K562 (cell line): ENCODE measurements at regions not wholly inside any gene's neighbourhood (a gene's known extent, or its start where the extent isn't known, plus 50 kb on each side); places are given as distances from the start of the nearest gene placed in this dataset.

Source experiments
- ATAC-seq: fragments of 200-7000 bp; cut with Tn5 transposase; 3 replicates; pipeline ENCODE4 v1.9.1; 2020; ENCODE audit warnings: moderate library complexity
- BruUV-seq: library from RNA; stranded (reverse); fragments of 400-500 nt; replicated peaks from 2 replicates; lab custom pipeline; 2021; lab: Mats Ljungman, UMichigan
- CTCF ChIA-PET: fragments of 300-600 bp; formaldehyde crosslinking; extraction: SDS; loops from one replicate; lab custom pipeline; 2021; ENCODE audit warnings: low intra/inter-chr PET ratio; lab: Yijun Ruan, JAX
- POLR2A ChIA-PET: fragments of 300-600, 350-650 bp; sonication (Branson Sonifier 250); formaldehyde crosslinking; extraction: SDS; loops from one replicate; lab custom pipeline; 2021; ENCODE audit warnings: antibody characterized with exemption, inconsistent platforms; lab: Yijun Ruan, JAX
- DNase-seq, 4 experiments: peaks; one replicate each; pipeline versions ENCODE4 v3.0.0 to v3.0.0-alpha.2; 2011 to 2018; ENCODE audit warnings: low spot score in 3 of 4, mixed read lengths in 3 of 4; ENCODE audit errors: extremely low read depth in 1 of 4
- FAIRE-seq: peaks from 2 replicates; lab custom pipeline; 2011; peaks lifted over from hg19 to GRCh38; lab: Jason Lieb, UNC
- H2AFZ ChIP-seq: 2 replicates; pipeline ENCODE4 v1.6.0; 2011; ENCODE audit warnings: low read depth, low read length, control low read depth, inconsistent platforms
- H3K27ac ChIP-seq: fragments of 200-600 bp; 3 replicates; pipeline ENCODE4 v1.8.0; 2011; ENCODE audit warnings: low read depth, mild to moderate bottlenecking, control low read depth, inconsistent platforms, low read length, moderate library complexity, mixed read lengths; ENCODE audit errors: extremely low read depth
- H3K27me3 ChIP-seq, 2 experiments: fragments of 300-600 bp in 1 of 2; 2 replicates in 1 of 2; 3 replicates in 1 of 2; pipeline versions ENCODE4 v1.6.0 to v1.8.0; 2011; ENCODE audit warnings: inconsistent platforms in 2 of 2, low read length in 2 of 2, mild to moderate bottlenecking in 1 of 2, mixed read lengths in 1 of 2, moderate library complexity in 1 of 2; ENCODE audit not compliant: control insufficient read depth in 2 of 2, insufficient read depth in 2 of 2
- H3K36me3 ChIP-seq: fragments of 300-600 bp; 3 replicates; pipeline ENCODE4 v1.8.0; 2011; ENCODE audit warnings: mild to moderate bottlenecking, low read length, inconsistent platforms; ENCODE audit not compliant: control insufficient read depth, insufficient read depth
- H3K4me1 ChIP-seq, 2 experiments: fragments of 200-600 bp in 1 of 2; replicated peaks in 1 of 2; 2 replicates in 1 of 2; 3 replicates in 1 of 2; pipeline versions ENCODE4 v1.5.1 to v1.8.0; 2011; ENCODE audit warnings: inconsistent platforms in 2 of 2, low read length in 2 of 2, mild to moderate bottlenecking in 1 of 2, mixed read lengths in 1 of 2, moderate library complexity in 1 of 2; ENCODE audit not compliant: control insufficient read depth in 2 of 2, insufficient read depth in 2 of 2
- H3K4me2 ChIP-seq: 2 replicates; pipeline ENCODE4 v1.6.1; 2011; ENCODE audit warnings: low read length, control low read depth, inconsistent platforms, mixed read lengths; ENCODE audit not compliant: insufficient read depth
- H3K4me3 ChIP-seq: fragments of 200-600 bp; sonication (generic), shearing (Covaris generic); 2 replicates; pipeline ENCODE4 v1.5.1; 2016; ENCODE audit warnings: control low read depth, inconsistent platforms
- H3K79me2 ChIP-seq: fragments of 200-600 bp; 3 replicates; pipeline ENCODE4 v1.8.0; 2011; ENCODE audit warnings: low read length, inconsistent platforms; ENCODE audit not compliant: control insufficient read depth, insufficient read depth
- H3K9ac ChIP-seq, 2 experiments: 2 replicates each; pipeline versions ENCODE4 v1.6.0 to v1.6.1; 2011; ENCODE audit warnings: low read depth in 2 of 2, low read length in 2 of 2, control low read depth in 1 of 2, inconsistent platforms in 1 of 2, mild to moderate bottlenecking in 1 of 2, mixed read lengths in 1 of 2; ENCODE audit not compliant: insufficient read depth in 1 of 2
- H3K9me1 ChIP-seq: one replicate; pipeline ENCODE4 v1.6.0; 2011; ENCODE audit warnings: inconsistent platforms, mild to moderate bottlenecking, low read length, moderate library complexity; ENCODE audit not compliant: control insufficient read depth, insufficient read depth
- H3K9me3 ChIP-seq: replicated peaks from 2 replicates; pipeline ENCODE4 v1.5.1; 2011; ENCODE audit warnings: low read depth, low read length, inconsistent platforms; ENCODE audit not compliant: control insufficient read depth, insufficient read depth
- H4K20me1 ChIP-seq: replicated peaks from 2 replicates; pipeline ENCODE4 v1.6.1; 2011; ENCODE audit warnings: low read length, inconsistent platforms, mixed read lengths; ENCODE audit not compliant: control insufficient read depth, insufficient read depth
- BCLAF1 ChIP-seq, 2 experiments: fragments of 450-650 bp in 1 of 2; IDR thresholded peaks; 2 replicates each; pipeline ENCODE4 v1.6.1; 2011 to 2017; ENCODE audit warnings: low read depth in 2 of 2, antibody characterized with exemption in 1 of 2, borderline replicate concordance in 1 of 2, low read length in 1 of 2, mild to moderate bottlenecking in 1 of 2, mixed read lengths in 1 of 2; ENCODE audit not compliant: control insufficient read depth in 1 of 2
- FOXA3 ChIP-seq, 2 experiments: fragments of 450-650 bp in 1 of 2; sonication (generic) in 1 of 2; formaldehyde crosslinking; IDR thresholded peaks in 1 of 2; conservative IDR thresholded peaks in 1 of 2; 2 replicates each; pipeline versions ENCODE4 v1.4.0 to v1.8.0; 2020 to 2022; ENCODE audit warnings: mild to moderate bottlenecking in 2 of 2, missing genetic modification reagents in 1 of 2
- HDAC6 ChIP-seq: IDR thresholded peaks from 2 replicates; pipeline ENCODE4 v1.6.1; 2012; ENCODE audit warnings: low read depth, mild to moderate bottlenecking, control low read depth, inconsistent platforms, low read length, moderate library complexity
- HOXB6 ChIP-seq: fragments of 250-450 bp; sonication (Bioruptor Pico); IDR thresholded peaks from 2 replicates; pipeline ENCODE4 v1.5.1; 2022; ENCODE audit warnings: mild to moderate bottlenecking, borderline replicate concordance
- SMAD3 ChIP-seq: fragments of 450-650 bp; formaldehyde crosslinking; conservative IDR thresholded peaks from 2 replicates; pipeline ENCODE4 v1.4.0; 2020; ENCODE audit warnings: mild to moderate bottlenecking
- THRA ChIP-seq: fragments of 450-650 bp; IDR thresholded peaks from 2 replicates; pipeline ENCODE4 v1.6.1; 2017; ENCODE audit warnings: mild to moderate bottlenecking, moderate library complexity
- ZNF518B ChIP-seq: fragments of 250-450 bp; sonication (Bioruptor Pico); IDR thresholded peaks from 2 replicates; pipeline ENCODE4 v1.5.0; 2021; ENCODE audit warnings: mild to moderate bottlenecking, moderate library complexity
- ZNF668 ChIP-seq: fragments of 250-450 bp; sonication (Bioruptor Pico); IDR thresholded peaks from 2 replicates; pipeline ENCODE4 v1.8.0; 2022; ENCODE audit warnings: mild to moderate bottlenecking, inconsistent platforms
- WGBS: fragments of 100-300 bp; shearing (Covaris generic); methylation state at CpG from one replicate; pipeline ENCODE4 v1.1.6; 2016; ENCODE audit warnings: low coverage, mixed read lengths; ENCODE audit not compliant: insufficient coverage; ENCODE audit errors: missing lambda C conversion rate; 5-methylcytosine and 5-hydroxymethylcytosine counted together
- in situ Hi-C: fragments of 300-500 bp; cut with MboI; formaldehyde crosslinking; loops from 4 replicates; pipeline ENCODE4 v1.15.0; 2018; ENCODE audit warnings: inconsistent platforms, mixed read lengths
- intact Hi-C: fragments of 100-400 bp; cut with micrococcal nuclease; formaldehyde crosslinking; loops from 2 replicates; pipeline ENCODE4 v1.14.2; 2022

- Histone ChIP-seq H4K20me1 (no peaks in the 10 kb centered on the region), H3K4me2 (no peak overlapping the region), H3K79me2 (no peaks in the 10 kb centered on the region), H3K9me1 (no peaks in the 10 kb centered on the region), H3K9me3 (no peaks in the 10 kb centered on the region), H2AFZ (no peak overlapping the region), H3K27me3 (no peaks in the 10 kb centered on the region), H3K36me3 (no peaks in the 10 kb centered on the region), H3K27ac (no peak overlapping the region), H3K4me3 (no peak overlapping the region), H3K4me1 (no peaks in the 10 kb centered on the region), H3K9ac (no peak overlapping the region)
- BruUV-seq: no TSS peak
- in situ Hi-C loops (no loop called here), intact Hi-C loops (no loop called here)
- DNase-seq (no peak), FAIRE-seq (no peak), ATAC-seq (no peak)
- POLR2A ChIA-PET: interaction anchor here (1.0 kb wide), 1 partner anchor 286 kb away, joined by 4 read pairs; no protein-coding TSS in a partner anchor
- 0% methylated on average over 2 of the region's 3 CpGs for WGBS
- CTCF ChIA-PET: no interaction called here
- TF ChIP-seq ZNF668 (CRISPR knock-in tag) (no peak), BCLAF1 (IDR thresholded peaks at IDR 0.05; ENCODE audit: borderline replicate concordance in 1 of 2, control insufficient read depth in 1 of 2, low read depth in 2 of 2, low read length in 1 of 2) (no peak), THRA (no peak), SMAD3 (CRISPR knock-in tag) (no peak), FOXA3 (CRISPR knock-in tag; conservative IDR thresholded peaks at IDR 0.05 in 1 of 2, IDR thresholded peaks at IDR 0.05 in 1 of 2) (no peak), HDAC6 (no peak), ZNF518B (CRISPR knock-in tag) (no peak), HOXB6 (no peak)
Observed at GRCh38 chr11:115930886-115931547, 426.8 kb upstream of the CADM1 start.
